Kidney (tissue), 13 donors: ENCODE measurements at regions not wholly inside any gene's neighbourhood (a gene's known extent, or its start where the extent isn't known, plus 50 kb on each side); places are given as distances from the start of the nearest gene placed in this dataset.

Experiments used
- DNase-seq, 5 donors: peaks; one replicate each; pipeline ENCODE4 v3.0.0-alpha.2; 2013 to 2020
- FAIRE-seq: peaks from 2 replicates; lab custom pipeline; 2012; peaks lifted over from hg19 to GRCh38; lab: Jason Lieb, UNC
- H3K27ac ChIP-seq, 2 donors: one replicate each; pipeline ENCODE4 v1.7.0; 2013; ENCODE audit warnings: low read depth in 2 of 2, low read length in 2 of 2, inconsistent platforms in 1 of 2
- H3K27me3 ChIP-seq: one replicate; pipeline ENCODE4 v1.7.1; 2013; ENCODE audit warnings: low read length, inconsistent platforms; ENCODE audit not compliant: control insufficient read depth, insufficient read depth
- H3K36me3 ChIP-seq, 3 donors: one replicate each; pipeline versions ENCODE4 v1.7.0 to v1.7.1; 2013; ENCODE audit warnings: low read length in 3 of 3, control low read depth in 1 of 3, inconsistent platforms in 1 of 3; ENCODE audit not compliant: insufficient read depth in 3 of 3, control insufficient read depth in 2 of 3
- H3K4me1 ChIP-seq, 3 donors: one replicate each; pipeline versions ENCODE4 v1.7.0 to v1.7.1; 2013; ENCODE audit warnings: low read length in 3 of 3, inconsistent platforms in 1 of 3, low read depth in 1 of 3; ENCODE audit not compliant: control insufficient read depth in 2 of 3, insufficient read depth in 2 of 3
- H3K4me3 ChIP-seq, 3 donors: one replicate each; pipeline versions ENCODE4 v1.7.0 to v1.8.1; 2013; ENCODE audit warnings: low read length in 3 of 3, control low read depth in 1 of 3, inconsistent platforms in 1 of 3
- H3K9ac ChIP-seq, 3 donors: one replicate each; pipeline versions ENCODE4 v1.7.0 to v1.7.1; 2013; ENCODE audit warnings: low read length in 3 of 3, control low read depth in 1 of 3, inconsistent platforms in 1 of 3
- H3K9me3 ChIP-seq, 3 donors: one replicate each; pipeline versions ENCODE4 v1.7.0 to v1.7.1; 2013; ENCODE audit warnings: low read length in 3 of 3, control low read depth in 1 of 3, inconsistent platforms in 1 of 3; ENCODE audit not compliant: control insufficient read depth in 2 of 3, insufficient read depth in 1 of 3
- CTCF ChIP-seq: IDR thresholded peaks from 3 replicates; pipeline ENCODE4 v1.5.1; 2012; ENCODE audit warnings: mild to moderate bottlenecking, moderate library complexity, borderline replicate concordance; ENCODE audit not compliant: insufficient read depth; ENCODE audit errors: extremely low read depth
- intact Hi-C: fragments of 100-400 bp; cut with DNase I; formaldehyde crosslinking; loops from one replicate; pipeline ENCODE4 v1.11.1; 2022
- donor health status: control.
- donor health status: control.
- donor health status: control.
- donor health status: control.
- donor health status: control.
- donor health status: DM: yes; HTN: yes; CAD: no.
- donor health status: Normal renal cell carcinoma (clear cell type).

- DNase-seq (no peak), FAIRE-seq (no peak)
- H3K36me3 ChIP-seq, result no peaks in the 10 kb centered on the region
- no peaks in the 10 kb centered on the region for H3K27me3 ChIP-seq
- no peaks in the 10 kb centered on the region for H3K9me3 ChIP-seq
- no peaks in the 10 kb centered on the region for H3K4me1 ChIP-seq
- no peak for TF ChIP-seq CTCF
- no peak overlapping the region for H3K27ac ChIP-seq
- no peak overlapping the region for H3K9ac ChIP-seq
- intact Hi-C loops, result no loop called here
- H3K4me3 ChIP-seq, result no peak overlapping the region
Observed at GRCh38 chr2:216944733-216945132, 84.9 kb upstream of the TNP1 start.

- TF ChIP-seq CTCF, result no peak
Observed at GRCh38 chr2:216943109-216943508, 83.2 kb upstream of the TNP1 start.

GRCh38 chr2:216942465-216942864 is 82.6 kb upstream of the TNP1 start:
- no peaks in the 10 kb centered on the region for H3K36me3 ChIP-seq
- no peak overlapping the region for H3K9ac ChIP-seq
- no peaks in the 10 kb centered on the region for H3K27me3 ChIP-seq
- DNase-seq (no peak), FAIRE-seq (no peak)
- H3K4me3 ChIP-seq, result no peak overlapping the region
- no peaks in the 10 kb centered on the region for H3K9me3 ChIP-seq
- no peak overlapping the region for H3K27ac ChIP-seq
- no peaks in the 10 kb centered on the region for H3K4me1 ChIP-seq
- no peak for TF ChIP-seq CTCF
- intact Hi-C loops, result no loop called here

More at GRCh38 chr2:216943109-216943508, 83.2 kb upstream of the TNP1 start:
- no peaks in the 10 kb centered on the region for H3K27me3 ChIP-seq
- H3K27ac ChIP-seq, result no peak overlapping the region
- no peaks in the 10 kb centered on the region for H3K4me1 ChIP-seq
- FAIRE-seq (no peak), DNase-seq (no peak)
- intact Hi-C loops, result no loop called here
- H3K9ac ChIP-seq, result no peak overlapping the region
- H3K36me3 ChIP-seq, result no peaks in the 10 kb centered on the region
- H3K4me3 ChIP-seq, result no peak overlapping the region
- no peaks in the 10 kb centered on the region for H3K9me3 ChIP-seq

GRCh38 chr2:216942016-216942415 is 82.2 kb upstream of the TNP1 start:
- FAIRE-seq, result no peak
- H3K4me1 ChIP-seq, result no peaks in the 10 kb centered on the region
- no peaks in the 10 kb centered on the region for H3K27me3 ChIP-seq
- no peak overlapping the region for H3K27ac ChIP-seq
- no peaks in the 10 kb centered on the region for H3K36me3 ChIP-seq
- no peak for DNase-seq
- H3K4me3 ChIP-seq, result no peak overlapping the region
- intact Hi-C loops, result no loop called here
- H3K9me3 ChIP-seq, result no peaks in the 10 kb centered on the region
- TF ChIP-seq CTCF, result no peak
- H3K9ac ChIP-seq, result no peak overlapping the region
